Lung microvascular endothelial cell (primary cell): ENCODE measurements at regions not wholly inside any gene's neighbourhood (a gene's known extent, or its start where the extent isn't known, plus 50 kb on each side); places are given as distances from the start of the nearest gene placed in this dataset.
"Not testable (repeated sequence)": the region's sequence is repeated elsewhere in the genome, so short reads cannot be mapped to it uniquely, and the experiment has no call there.

Experiments
- DNase-seq, 2 donors: peaks; one replicate each; pipeline versions ENCODE4 v3.0.0 to v3.0.0-alpha.2; 2010; ENCODE audit warnings: low read depth in 2 of 2

DNA sequence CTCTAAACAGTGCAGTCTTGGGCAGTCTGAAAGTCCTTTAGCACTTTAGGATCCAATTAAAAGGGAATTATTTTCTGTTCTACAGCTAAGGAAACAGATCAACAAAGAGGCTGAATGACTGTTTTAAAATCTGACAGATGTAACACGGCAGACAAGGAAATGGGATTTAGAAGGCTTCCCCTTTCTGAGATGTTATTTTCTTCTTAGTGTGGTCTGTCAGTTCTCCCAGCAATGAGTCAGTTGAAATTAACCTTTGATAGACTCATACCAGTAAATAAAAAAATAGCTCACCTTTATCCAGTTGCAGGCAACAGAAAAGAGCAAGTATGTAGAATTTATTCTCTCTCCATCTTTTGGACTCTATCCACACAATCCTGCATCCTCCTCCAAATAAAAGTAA lies 98.1 kb downstream of the NEDD1 start:
- DNase-seq, result no peak

DNA sequence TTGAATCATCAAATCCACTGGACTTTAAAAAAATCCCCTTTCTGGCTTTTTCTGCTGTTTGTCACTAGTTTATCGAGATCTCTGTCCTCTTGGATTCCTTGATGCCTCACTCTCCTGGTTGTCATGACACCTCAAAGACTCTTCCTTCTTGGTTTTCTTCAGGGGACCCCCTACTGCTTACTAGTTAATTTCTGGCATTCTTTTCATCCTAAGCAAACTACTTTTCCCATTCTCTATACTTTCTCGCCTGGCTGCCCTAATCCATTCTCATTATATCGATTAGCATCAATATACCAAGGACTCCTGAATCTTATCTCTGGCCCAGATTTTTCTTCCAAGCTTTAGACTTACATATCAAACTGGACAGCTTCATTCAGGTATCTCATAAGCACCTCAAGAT lies 98.6 kb downstream of the NEDD1 start:
- no peak for DNase-seq

DNA sequence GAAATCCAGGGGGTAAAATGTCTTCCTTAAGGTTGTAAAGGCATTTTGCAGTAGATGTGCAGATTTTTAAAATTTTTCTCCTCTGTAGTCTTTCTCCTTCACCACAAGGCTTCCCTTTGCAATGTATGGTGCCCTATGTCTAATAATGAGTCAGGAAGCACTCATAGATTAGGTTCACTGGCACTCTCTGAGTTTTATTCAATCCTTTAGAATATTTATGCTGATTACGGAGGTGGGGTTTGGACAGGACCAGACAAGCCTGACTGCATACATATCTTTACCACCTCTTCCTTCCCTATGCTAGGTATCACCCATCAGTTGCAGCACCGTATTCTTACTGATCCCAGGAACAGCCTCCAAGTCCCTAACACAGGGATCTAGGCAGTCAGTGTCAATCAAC lies 99.5 kb downstream of the NEDD1 start:
- no peak for DNase-seq

DNA sequence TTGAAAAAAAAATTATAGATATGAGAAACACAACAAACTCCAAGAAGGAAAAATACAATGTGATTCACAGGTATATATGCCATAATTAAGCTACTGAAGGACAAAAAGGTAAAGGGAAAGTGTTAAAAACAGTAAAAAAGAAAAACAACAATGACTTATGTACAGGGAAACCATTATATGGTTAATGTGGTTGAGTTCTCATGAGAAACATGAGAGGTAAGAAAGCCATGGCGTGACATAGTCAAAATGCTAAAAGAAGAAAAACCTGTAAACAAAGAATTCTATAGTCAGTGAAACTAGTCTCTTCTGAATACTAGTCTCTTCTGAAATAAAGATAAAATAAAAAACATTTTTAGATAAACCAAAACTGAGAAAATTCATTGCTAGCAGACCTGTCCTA lies 109.1 kb downstream of the NEDD1 start:
- no peak for DNase-seq

DNA sequence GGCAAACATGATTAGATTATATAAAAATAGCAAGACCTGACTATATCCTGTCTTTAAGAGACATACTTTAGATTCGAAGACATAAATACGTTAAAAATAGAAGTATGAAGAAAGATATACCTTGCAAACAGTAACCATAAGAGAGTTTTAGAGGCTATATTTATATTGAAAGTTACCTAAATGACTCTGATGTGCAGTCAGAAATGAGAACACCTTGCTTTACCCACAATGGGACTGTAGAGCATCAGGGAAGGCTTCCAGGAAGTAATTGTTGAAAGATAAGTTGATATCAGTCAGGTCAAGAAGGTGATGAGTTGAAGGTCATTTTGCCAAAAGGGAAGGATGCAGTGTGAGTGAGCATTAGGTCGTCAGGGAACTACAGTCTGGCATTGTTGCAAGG lies 110.2 kb downstream of the NEDD1 start:
- DNase-seq, result no peak

DNA sequence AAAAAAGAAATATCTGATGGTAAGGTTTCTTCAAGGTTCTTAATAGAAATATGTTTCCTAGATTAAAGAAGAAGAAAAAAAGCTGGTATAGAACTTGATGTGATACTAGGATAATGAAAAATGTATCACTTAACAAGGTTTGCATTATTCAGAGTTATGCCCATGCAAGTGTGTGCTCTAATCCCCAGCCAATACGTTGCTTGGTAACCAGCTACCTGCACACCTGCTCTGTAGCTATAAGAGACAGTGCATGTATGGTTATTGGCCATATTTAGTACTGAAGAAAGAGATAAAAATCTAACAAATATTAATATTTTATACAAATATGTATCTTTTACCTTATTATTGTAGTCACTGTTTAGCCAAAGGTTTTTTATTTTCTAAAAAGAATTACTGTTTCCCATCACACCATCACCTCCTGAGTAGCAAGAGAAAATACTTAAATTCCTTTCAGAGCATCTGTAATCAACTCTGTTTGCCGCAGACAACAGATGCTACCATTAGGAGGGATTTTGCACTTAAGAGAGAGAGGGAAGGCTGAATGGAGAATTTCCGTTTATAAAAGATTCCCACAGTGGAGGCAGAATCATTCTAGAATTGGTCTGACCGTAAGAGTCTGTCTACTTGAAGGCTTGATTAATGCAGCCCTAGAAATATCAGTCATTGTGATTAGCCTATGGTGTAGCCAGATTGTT lies 115.6 kb downstream of the NEDD1 start:
- no peak for DNase-seq

DNA sequence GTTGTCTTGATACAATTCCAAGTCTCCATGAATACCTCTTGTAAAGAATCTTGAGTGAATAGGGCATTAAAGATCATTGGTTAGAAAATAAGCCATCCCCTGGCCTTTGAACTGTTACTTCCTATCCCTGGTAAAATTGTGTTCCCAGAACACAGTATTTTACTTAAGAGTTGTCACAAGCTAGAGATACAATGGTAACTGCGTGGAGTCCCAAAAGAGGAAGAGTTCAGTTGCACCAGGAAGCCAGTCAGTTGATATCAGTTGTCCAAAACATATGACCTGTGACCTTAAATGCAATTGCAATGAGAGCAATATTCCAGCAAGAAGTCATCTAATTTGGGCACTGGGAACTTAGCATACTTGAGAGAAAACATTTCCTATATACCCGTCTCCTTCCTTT lies 117.3 kb downstream of the NEDD1 start:
- DNase-seq, result no peak

DNA sequence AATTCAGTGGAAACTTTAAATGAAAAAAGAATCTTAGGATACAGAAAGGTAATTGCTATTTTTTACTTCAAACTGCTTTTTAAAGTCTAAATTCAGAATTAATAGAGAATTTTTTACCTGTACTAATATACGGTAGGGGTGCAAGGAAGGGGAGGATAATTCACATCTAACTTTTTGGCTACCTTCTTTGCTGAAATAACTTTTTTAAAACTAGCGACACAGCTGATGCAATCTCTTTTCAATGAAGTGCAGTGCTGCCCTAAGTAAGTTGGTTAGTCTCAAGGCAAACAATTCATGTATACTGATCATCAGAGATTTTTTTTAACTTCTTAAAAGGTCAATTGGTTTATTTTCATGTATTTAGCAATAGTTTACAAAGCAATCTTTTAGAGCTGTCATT lies 119.8 kb downstream of the NEDD1 start:
- no peak for DNase-seq

DNA sequence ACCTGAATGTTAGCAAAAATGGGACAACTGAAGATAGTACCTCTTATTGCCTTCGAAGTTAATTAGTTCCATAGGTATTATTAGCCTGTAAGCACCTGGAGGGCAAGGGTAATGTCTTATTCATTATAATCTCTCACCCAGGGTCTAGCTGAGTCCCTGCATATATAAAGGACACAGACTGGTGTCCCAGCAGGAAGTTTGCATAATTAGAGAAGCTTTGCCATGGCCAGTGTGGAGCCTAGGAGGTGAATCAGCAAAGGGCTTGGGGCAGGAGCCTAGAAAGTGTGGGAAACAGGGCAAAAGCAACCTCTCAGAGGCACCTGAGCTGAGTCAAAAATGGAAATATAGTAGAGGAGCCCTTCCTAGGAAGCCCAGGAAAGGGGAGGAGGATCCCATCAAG lies 120.4 kb downstream of the NEDD1 start:
- DNase-seq, result no peak

DNA sequence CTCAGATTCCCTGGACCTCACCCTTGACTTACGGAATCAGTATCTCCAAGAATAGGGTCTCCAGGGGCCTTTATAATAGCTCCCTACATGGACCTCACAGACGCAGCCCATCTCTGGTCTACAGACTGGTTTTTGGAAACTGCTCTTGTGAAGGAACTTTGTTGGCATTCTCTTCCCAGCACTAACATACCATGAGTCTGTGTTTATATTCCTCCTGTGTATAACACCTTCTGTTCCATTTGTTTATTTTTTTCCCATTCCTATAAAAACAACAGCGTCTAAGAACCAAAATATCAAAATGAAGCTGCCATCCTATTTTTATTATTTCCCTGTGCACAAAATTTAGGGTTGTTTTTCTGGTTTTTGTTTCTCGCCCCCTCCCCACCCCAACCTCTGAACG lies 131.1 kb downstream of the NEDD1 start:
- DNase-seq, result no peak

DNA sequence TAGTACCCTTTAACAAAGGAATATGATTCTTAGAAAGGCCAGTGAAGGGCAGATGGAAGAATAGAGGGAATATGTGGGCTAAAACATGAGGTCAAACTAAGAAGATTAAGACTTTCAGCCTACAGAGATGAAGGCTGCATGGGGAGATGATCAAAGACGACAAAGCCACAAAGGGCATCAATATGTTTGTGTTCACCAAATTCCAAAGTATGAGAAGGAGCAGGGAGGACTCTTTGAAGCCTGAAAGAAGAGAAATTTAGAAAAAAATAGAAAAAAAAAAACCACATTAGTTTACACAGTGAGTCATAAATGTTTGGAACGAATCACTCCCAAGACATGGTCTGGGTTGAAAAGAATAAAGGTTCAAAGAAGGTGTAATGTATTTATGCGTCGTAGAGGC lies 131.8 kb downstream of the NEDD1 start:
- DNase-seq, result no peak

DNA sequence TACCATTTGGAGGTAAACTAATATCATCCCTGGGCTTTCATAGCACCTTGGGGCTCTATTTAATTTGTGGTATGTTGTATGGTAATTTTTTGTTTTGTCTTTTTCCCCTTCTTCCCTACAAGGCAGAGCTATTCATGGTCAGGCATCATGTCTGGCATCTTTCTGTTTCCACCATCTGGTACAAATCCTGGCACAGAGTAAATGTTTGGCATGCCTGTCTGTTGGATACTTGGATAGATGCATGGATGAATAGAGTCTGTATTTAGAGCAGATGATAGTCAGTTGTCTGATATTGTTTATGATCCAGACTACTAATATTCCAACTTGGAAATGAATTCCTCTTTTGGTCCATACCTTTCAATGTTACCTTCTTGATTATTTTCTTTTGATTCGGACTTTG lies 139.8 kb downstream of the NEDD1 start:
- DNase-seq, result no peak

DNA sequence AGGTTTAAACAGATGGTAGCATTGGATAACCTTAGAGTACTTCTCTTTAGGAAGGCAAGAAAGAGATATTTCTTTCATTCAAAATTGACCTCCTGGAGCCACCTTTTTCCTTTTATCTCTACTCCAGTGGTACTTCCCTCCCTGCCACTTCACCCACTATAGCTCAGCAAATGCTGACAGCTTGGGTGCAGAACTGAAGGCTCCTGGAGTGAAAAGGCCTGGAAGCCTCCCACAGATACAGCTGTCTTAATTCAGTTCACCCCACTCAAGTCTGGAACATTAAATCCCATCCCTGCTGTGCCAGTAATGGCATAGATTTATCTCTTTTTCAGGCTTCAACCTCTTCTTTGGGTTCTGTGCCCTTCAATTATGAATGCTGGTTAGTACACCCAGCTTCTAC lies 140.3 kb downstream of the NEDD1 start:
- no peak for DNase-seq

DNA sequence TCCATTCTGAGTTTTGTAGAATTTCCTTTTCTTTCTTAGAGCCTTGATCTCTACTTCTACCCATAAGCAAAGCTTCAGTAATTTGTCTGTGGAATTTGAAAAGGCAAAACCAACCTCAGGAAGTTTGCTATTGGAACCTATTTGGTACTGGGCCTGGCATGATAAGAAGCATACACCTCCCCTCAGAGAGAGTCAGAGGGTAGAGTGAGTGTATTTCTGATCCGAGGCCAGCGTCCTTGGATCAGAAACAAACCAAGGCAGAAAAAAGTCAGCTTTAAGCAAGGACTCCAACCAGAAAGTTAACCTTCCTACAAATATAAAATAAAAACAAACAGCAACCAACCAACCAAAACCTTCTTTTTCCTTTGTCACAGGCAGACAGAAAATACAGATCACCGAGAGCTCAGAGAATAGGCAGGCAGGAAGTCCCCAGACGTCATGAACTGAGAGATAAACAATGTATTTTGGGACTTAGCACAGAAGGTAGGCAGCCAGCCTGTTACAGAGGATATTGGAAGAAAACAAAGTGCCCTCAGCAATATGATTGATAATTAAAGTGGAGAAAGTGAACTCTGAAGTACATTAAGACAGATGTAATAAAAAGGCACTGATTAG lies 141.5 kb downstream of the NEDD1 start:
- peak in 1 of 2 donors; percentile 33 for DNase-seq

DNA sequence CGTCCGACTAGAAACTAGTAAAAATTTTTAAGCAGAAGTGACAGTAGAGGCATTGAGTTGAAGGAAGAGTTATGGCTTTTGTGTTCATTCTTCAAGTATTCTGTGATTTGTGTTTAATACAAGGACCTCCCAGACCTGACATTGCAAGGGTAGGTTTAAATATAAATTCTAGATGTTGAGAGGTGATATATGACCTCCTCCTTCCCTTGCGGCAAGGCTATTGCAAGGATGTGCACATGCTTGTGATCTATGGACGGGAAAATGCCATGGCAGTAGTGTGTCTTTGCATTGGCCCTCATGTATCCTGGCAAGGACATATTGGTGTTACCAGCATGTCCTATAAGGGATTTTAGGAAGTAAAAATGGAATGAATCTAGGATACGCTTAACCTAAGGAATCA lies 143.5 kb downstream of the NEDD1 start:
- DNase-seq, result no peak

DNA sequence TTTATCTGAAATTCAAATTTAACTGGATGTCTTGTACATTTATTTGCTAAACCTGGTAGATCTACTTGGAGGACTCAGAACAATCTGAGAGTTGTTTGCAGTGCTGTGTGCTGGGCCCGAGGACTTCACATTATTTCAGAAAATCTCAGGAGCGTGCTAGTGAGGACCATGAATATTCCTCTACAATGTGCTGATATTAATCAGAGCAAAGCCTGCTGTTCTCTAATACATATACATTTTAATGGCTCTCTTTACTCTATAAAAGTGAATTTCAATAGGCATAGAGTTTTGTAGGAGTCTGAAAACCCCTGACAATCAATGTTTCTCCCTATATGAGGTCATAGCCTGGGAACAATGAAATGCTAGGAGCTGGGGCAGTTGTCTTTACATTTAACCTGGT lies 144.3 kb downstream of the NEDD1 start:
- DNase-seq, result no peak

DNA sequence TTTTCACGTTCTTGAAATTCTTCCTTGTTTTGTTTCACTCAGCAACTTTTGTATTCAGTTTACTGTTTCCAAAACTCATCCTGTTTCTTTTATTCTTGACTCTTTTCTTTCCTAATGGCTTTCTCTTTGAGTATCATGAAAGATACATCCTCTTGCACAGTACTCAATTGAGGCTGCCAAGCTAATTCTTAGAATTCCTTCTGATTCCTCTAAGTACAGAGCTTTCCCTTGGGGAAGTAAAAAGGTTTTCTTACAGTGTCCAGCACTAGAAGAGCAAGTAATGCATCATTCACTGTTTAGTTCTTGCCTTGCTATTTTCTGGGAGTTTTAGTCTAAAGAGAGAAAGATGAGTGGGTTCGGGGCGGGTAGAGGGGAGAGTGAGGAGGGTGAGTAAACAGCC lies 154.1 kb downstream of the NEDD1 start:
- DNase-seq, result no peak

DNA sequence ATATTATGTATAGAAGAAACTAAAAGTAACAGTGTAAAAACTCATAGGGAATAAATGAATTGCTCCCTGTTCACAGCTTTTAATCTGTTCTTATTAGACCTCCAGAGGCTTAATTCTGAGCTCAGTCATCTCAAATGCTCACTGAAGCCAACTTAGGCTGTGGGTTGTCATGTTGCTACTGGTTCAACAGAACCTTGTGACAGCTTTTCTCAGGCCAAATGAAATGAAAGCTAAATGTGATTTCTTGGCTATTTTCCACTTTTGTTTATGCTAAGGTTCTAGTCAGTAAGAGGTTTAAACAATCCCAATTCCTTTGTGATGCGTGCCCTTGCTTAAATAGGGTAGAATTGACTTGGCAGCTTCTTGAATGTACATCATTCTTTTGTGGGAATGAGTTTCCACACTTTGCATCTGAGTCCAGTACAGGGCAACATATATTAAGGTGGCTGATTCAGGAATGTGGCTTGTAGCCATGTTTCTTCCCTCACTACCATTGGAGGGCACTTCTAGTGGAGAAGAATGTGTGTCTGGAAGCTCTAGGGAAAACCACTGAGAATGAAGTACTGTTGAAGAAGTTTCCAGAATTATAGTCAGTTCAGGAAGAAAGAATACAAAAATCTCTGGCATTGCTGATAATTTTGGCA lies 156.4 kb downstream of the NEDD1 start:
- DNase-seq, result no peak

DNA sequence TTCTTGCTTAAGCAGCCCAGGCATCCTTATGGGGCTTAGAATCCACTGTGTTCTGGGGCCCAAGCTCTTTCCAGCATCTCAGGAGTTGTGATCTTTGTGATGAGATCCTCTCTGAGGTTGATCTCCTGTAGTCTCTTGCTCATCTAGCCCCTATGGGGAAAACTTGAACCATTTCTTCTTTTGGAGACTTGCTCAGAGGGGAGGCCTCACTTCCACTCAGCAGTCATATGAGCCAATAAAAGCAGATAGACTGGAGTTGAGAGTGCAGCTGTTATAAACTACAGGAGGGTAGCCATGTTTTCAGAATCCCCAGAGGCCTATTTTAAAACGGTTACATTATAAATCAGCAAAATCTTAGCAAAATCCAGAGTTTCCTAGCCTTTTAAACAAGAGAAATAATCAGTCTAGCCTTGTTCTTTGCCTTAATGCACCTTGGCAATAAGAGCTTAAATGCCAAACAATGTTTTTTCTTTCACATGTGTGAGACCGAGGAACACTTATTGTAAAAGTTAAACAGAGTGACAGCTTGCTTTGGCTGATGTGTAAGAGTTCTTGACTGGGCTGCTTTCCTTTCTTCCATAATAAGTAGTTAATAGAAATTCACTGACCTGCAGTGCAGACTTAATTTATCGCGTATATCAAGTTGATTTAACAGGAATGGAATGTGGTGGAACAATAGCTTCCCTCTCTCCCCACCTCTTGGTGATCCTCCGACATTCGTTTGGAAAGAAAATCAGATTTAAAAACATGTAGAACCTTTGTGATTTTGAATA lies 168.3 kb downstream of the NEDD1 start:
- peak; percentile 1 to 46 for DNase-seq

DNA sequence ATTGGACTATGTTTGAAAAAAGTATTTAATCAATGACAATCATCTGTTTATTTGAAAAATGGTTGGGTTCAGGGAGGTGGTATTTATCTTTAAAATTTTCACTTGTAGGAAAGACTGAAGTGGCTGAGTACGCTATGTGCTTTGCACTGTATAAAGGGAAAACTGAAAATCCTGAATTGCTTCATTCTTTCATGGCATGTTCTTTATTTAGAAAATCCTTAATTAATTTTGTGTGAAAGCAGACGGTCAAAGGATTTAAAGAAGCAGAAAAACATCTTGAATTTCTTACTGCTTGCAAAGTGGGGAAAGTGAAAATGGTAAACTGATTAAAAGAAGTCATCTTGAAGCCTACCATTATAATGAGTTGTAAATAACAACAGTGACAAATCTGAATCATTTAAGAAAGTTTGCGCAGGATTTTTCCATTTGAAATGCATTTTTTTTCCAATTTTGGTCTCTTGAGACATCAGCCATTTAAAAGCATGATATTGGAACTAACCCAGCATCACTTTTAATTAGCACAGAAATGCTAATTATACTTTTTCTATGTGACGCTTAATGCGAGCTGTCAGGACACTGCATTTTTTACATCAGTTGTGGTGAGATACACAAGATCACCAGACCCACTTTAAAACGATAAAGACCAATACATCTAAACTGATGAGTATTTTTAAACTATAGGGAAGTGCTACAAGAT lies 169.0 kb downstream of the NEDD1 start:
- no peak for DNase-seq

DNA sequence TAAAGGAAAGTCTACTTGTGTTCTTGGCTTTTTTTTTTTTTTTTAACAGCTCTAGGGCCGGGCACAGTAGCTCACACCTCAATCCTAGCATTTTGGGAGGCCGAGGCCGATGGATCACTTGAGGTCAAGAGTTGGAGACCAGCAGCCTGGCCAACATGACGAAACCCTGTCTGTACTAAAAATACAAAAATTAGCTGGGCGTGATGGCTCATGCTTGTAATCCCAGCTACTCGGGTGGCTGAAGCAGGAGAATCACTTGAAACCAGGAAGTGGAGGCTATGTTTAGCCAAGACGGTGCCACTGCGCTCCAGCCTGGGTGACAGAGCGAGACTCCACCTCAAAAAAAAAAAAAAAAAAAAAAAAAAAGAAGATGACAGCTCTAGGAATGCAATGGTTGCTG lies 169.9 kb downstream of the NEDD1 start:
- not testable (repeated sequence) for DNase-seq

DNA sequence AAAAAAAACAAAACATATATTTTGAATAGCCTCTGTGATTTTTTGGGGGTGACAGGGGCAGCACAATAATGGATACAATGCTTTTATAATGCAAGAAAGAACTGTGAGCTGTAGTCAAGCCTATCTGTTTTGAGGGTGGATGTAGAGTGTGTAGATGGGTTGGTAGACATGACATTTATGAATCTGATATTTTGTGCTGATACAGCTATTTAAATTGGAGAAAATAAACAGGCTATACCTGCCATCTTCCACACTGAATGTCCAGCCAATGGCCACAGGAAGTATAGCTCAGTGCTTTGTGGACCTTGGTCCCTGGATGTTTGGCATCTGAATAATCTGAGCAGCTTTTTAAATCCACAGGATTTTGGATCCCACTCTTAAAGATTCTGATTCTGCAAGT lies 175.0 kb downstream of the NEDD1 start:
- DNase-seq, result no peak
